Cardiac muscle cell (in vitro differentiated cells and primary cell): ENCODE measurements at regions not wholly inside any gene's neighbourhood (a gene's known extent, or its start where the extent isn't known, plus 50 kb on each side); places are given as distances from the start of the nearest gene placed in this dataset.

ENCODE experiments used
- DNase-seq, 2 donors: peaks; one replicate each; pipeline versions ENCODE4 v3.0.0 to v3.0.0-alpha.2; 2010 to 2017; ENCODE audit warnings: low read depth in 1 of 2, low spot score in 1 of 2
- H3K27ac ChIP-seq: fragments of 200-600 bp; sonication (generic); 2 replicates; pipeline ENCODE4 v1.5.1; 2016
- H3K27me3 ChIP-seq: fragments of 200-600 bp; sonication (generic); 2 replicates; pipeline ENCODE4 v1.6.0; 2016; ENCODE audit warnings: control low read depth
- H3K36me3 ChIP-seq: fragments of 200-600 bp; sonication (generic); 2 replicates; pipeline ENCODE4 v1.5.1; 2016; ENCODE audit warnings: control low read depth
- H3K4me1 ChIP-seq: fragments of 200-600 bp; sonication (generic); 2 replicates; pipeline ENCODE4 v1.8.1; 2017; ENCODE audit warnings: low read depth, mild to moderate bottlenecking, mixed run types
- H3K4me3 ChIP-seq: fragments of 200-600 bp; sonication (generic); 2 replicates; pipeline ENCODE4 v1.5.1; 2016; ENCODE audit warnings: mild to moderate bottlenecking
- H3K9me3 ChIP-seq: fragments of 200-600 bp; sonication (generic); 2 replicates; pipeline ENCODE4 v1.5.1; 2017; ENCODE audit warnings: low read depth, mild to moderate bottlenecking, control low read depth
- CTCF ChIP-seq: IDR thresholded peaks from 2 replicates; pipeline ENCODE4 v1.5.1; 2012; ENCODE audit warnings: low read depth, mild to moderate bottlenecking, low read length

- no peak overlapping the region for H3K4me3 ChIP-seq
- no peaks in the 10 kb centered on the region for H3K36me3 ChIP-seq
- no peak overlapping the region for H3K27ac ChIP-seq
- H3K4me1 ChIP-seq, result no peaks in the 10 kb centered on the region
- no peak for TF ChIP-seq CTCF
- H3K27me3 ChIP-seq, result no peaks in the 10 kb centered on the region
- DNase-seq, result no peak
- no peaks in the 10 kb centered on the region for H3K9me3 ChIP-seq
These were observed 780.0 kb downstream of the DACH1 start for GRCh38 chr13:71087006-71087405.

DNA sequence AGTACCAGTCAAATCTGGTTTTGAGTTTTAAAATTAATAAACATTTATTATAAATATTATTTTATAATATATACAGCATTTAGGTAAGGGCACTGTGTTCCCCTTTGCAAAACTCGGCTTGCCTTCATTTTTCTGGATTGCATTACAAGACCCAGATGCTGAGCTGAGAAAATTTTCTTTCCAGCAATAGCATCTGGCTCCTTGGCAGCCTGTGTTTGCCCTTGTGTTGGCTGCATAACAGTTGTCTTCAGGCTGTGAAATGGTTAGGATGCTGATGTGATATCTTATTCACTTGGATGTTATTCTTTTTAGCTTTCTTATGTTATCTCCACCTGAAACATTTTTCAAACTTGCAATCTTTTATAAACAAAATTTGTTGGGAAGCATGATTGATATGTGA lies 784.4 kb downstream of the DACH1 start:
- DNase-seq, result no peak
- no peak overlapping the region for H3K4me3 ChIP-seq

DNA sequence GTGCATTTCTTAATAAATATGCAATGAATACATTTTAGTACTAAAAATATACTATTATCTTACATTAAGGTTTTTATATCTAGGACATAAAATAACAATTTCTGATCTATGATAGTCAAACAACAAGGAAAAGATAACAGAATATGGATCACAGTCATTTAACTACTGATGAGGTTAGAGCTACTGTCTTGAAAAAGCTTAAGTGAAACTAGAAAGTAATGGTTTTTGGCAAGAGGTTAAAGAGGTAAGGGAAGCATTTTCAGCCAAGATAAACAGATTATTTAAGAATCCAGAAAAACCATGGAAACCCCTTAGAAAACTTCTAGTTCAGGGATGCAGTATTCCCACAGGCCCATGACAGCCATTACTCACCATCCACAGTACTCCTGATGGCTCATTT lies 787.4 kb downstream of the DACH1 start:
- Histone ChIP-seq H3K27ac (no peak overlapping the region), H3K4me1 (no peaks in the 10 kb centered on the region), H3K9me3 (no peaks in the 10 kb centered on the region), H3K27me3 (no peaks in the 10 kb centered on the region), H3K4me3 (no peak overlapping the region), H3K36me3 (no peaks in the 10 kb centered on the region)
- DNase-seq, result no peak
- TF ChIP-seq CTCF, result no peak

More for the DNA sequence above, 784.4 kb downstream of the DACH1 start:
- Histone ChIP-seq H3K36me3 (no peaks in the 10 kb centered on the region), H3K9me3 (no peaks in the 10 kb centered on the region), H3K27me3 (no peaks in the 10 kb centered on the region), H3K27ac (no peak overlapping the region), H3K4me1 (no peaks in the 10 kb centered on the region)
- TF ChIP-seq CTCF, result no peak

GRCh38 chr13:71068041-71068440 lies 799.0 kb downstream of the DACH1 start:
- Histone ChIP-seq H3K4me3 (no peak overlapping the region), H3K9me3 (no peaks in the 10 kb centered on the region), H3K27me3 (no peaks in the 10 kb centered on the region), H3K36me3 (no peaks in the 10 kb centered on the region), H3K4me1 (no peaks in the 10 kb centered on the region), H3K27ac (no peak overlapping the region)
- no peak for TF ChIP-seq CTCF
- DNase-seq, result no peak

- peak in 1 of 2 donors; percentile 2 for DNase-seq
- H3K9me3 ChIP-seq, result no peaks in the 10 kb centered on the region
These were observed 799.7 kb downstream of the DACH1 start for GRCh38 chr13:71067165-71067815.

More at GRCh38 chr13:71067165-71067815, 799.7 kb downstream of the DACH1 start:
- Histone ChIP-seq H3K27ac (no peak overlapping the region), H3K4me3 (no peak overlapping the region), H3K36me3 (no peaks in the 10 kb centered on the region), H3K27me3 (no peaks in the 10 kb centered on the region), H3K4me1 (no peaks in the 10 kb centered on the region)
- no peak for TF ChIP-seq CTCF
